NT2/D1 (cell line): ENCODE measurements at regions not wholly inside any gene's neighbourhood (a gene's known extent, or its start where the extent isn't known, plus 50 kb on each side); places are given as distances from the start of the nearest gene placed in this dataset.
"Not testable (repeated sequence)": the region's sequence is repeated elsewhere in the genome, so short reads cannot be mapped to it uniquely, and the experiment has no call there.

Source experiments
- DNase-seq: peaks from one replicate; pipeline ENCODE4 v3.0.0-alpha.2; 2011; ENCODE audit warnings: low read depth, low spot score
- H3K27me3 ChIP-seq: 2 replicates; pipeline ENCODE4 v1.6.0; 2011; ENCODE audit warnings: mild to moderate bottlenecking; ENCODE audit not compliant: insufficient read length, insufficient read depth
- H3K36me3 ChIP-seq: 2 replicates; pipeline ENCODE4 v1.6.1; 2011; ENCODE audit warnings: mild to moderate bottlenecking, low read length, mixed read lengths; ENCODE audit not compliant: insufficient read depth, insufficient read length
- H3K4me1 ChIP-seq: 2 replicates; pipeline ENCODE4 v1.5.1; 2011; ENCODE audit not compliant: insufficient read depth, insufficient read length
- H3K4me3 ChIP-seq: 2 replicates; pipeline ENCODE4 v1.5.1; 2011; ENCODE audit warnings: low read depth; ENCODE audit not compliant: insufficient read length
- H3K9ac ChIP-seq: 2 replicates; pipeline ENCODE4 v1.6.0; 2011; ENCODE audit warnings: low read depth; ENCODE audit not compliant: insufficient read length
- H3K9me3 ChIP-seq: 2 replicates; pipeline ENCODE4 v1.5.1; 2011; ENCODE audit warnings: mild to moderate bottlenecking, low read length; ENCODE audit not compliant: insufficient read depth
- SUZ12 ChIP-seq: IDR thresholded peaks from 2 replicates; pipeline ENCODE4 v1.6.1; 2011; ENCODE audit not compliant: insufficient read length, insufficient read depth; ENCODE audit errors: extremely low read depth
- YY1 ChIP-seq: IDR thresholded peaks from 2 replicates; pipeline ENCODE4 v1.6.1; 2011; ENCODE audit not compliant: insufficient read length, insufficient read depth
- ZNF274 ChIP-seq: IDR thresholded peaks from 2 replicates; pipeline ENCODE4 v1.6.1; 2011; ENCODE audit warnings: mild to moderate bottlenecking, low read depth, low read length

DNA sequence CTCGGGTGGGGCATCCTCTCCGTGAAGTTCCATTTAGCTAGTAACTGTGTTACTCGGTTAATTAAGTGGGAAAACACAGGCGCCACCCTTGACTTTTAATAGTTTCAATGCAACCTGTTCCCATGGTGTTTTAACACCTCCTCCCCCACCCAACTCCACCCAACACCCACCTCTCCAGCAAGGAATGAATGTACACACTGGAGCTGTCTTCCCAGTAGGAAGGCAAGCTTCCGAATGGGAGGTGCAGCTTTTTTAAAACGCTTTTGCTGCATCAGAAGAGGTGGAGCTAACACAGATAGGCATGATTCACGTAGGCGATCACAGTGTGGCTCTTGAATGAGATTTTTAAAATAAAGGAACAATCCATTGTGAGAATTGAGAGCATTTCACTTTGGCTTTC, 73.8 kb upstream of the AGAP1 start:
- TF ChIP-seq YY1 (no peak), SUZ12 (no peak), ZNF274 (no peak)
- peaks cover 6% of the 10 kb centered on the region; the same call in 1 of the 2 replicates for H3K9me3 ChIP-seq
- H3K9ac ChIP-seq, result no peak overlapping the region
- H3K4me3 ChIP-seq, result no peak overlapping the region
- no peaks in the 10 kb centered on the region for H3K27me3 ChIP-seq
- no peaks in the 10 kb centered on the region for H3K36me3 ChIP-seq
- no peak for DNase-seq
- no peaks in the 10 kb centered on the region for H3K4me1 ChIP-seq

DNA sequence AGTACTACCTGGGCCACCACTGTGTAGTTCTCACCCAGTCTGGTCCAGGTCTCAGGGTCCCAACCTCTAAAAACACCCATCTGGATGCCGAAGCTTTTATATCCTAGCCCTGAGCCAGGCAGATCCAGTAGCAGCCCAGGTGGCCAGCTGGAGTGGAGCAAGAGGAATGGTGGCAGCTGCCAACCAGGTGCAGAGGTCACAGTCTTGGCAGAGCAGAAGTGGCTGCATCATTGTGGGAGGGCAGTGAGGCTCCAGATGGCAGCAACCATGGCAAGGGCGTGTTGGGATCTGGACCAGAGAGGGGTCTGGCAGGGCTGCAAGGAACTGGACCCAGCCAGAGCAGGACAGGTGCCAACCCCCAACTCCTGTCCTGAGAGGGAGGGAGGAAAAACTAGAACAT, 72.2 kb upstream of the AGAP1 start:
- no peak for TF ChIP-seq YY1
- TF ChIP-seq SUZ12, result no peak
- TF ChIP-seq ZNF274, result no peak
- DNase-seq, result no peak
- no peak overlapping the region for H3K4me3 ChIP-seq
- no peaks in the 10 kb centered on the region for H3K4me1 ChIP-seq
- H3K36me3 ChIP-seq, result no peaks in the 10 kb centered on the region
- H3K9ac ChIP-seq, result no peak overlapping the region
- peaks cover 6% of the 10 kb centered on the region; the same call in 1 of the 2 replicates for H3K9me3 ChIP-seq
- H3K27me3 ChIP-seq, result no peaks in the 10 kb centered on the region

DNA sequence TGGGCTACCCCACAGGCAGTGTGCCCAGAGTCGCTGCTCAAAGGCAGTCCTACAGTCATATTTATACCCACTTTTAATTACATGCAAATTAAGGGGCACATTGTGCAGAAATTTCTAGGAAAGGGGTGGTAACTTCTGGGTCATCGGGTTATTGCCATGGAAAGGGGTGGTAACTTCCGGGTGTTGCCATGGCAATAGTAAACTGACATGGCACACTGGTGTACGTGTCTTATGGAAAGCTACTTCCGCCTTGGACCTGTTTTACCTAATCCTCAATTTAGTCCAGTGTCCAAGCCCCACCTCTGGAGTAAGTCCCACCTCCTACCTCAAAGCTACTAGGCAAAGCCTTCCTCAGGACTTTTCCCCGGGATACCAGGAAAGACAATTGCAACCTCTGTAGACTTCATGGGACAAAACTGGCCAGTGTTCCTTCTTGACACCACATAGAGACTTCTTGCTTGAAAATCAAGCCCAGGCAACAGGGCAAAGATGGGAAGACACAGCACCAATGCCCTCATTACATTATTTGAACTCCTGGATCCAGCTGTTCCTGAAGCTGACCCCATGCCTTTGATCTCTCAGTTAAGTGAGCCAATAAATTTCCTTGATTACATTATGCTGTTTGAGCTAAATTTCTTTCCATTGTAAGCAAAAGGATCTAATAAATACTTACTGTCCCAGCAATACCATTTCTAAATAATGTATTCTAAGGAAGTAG, 63.3 kb upstream of the AGAP1 start:
- TF ChIP-seq SUZ12 (no peak), YY1 (no peak), ZNF274 (no peak)
- Histone ChIP-seq H3K27me3 (no peaks in the 10 kb centered on the region), H3K4me3 (no peak overlapping the region), H3K36me3 (no peaks in the 10 kb centered on the region), H3K9ac (no peak overlapping the region), H3K9me3 (0 out of 2 replicates have a peak, but pooled peaks cover 5% of the 10 kb centered on the region), H3K4me1 (no peaks in the 10 kb centered on the region)
- no peak for DNase-seq

DNA sequence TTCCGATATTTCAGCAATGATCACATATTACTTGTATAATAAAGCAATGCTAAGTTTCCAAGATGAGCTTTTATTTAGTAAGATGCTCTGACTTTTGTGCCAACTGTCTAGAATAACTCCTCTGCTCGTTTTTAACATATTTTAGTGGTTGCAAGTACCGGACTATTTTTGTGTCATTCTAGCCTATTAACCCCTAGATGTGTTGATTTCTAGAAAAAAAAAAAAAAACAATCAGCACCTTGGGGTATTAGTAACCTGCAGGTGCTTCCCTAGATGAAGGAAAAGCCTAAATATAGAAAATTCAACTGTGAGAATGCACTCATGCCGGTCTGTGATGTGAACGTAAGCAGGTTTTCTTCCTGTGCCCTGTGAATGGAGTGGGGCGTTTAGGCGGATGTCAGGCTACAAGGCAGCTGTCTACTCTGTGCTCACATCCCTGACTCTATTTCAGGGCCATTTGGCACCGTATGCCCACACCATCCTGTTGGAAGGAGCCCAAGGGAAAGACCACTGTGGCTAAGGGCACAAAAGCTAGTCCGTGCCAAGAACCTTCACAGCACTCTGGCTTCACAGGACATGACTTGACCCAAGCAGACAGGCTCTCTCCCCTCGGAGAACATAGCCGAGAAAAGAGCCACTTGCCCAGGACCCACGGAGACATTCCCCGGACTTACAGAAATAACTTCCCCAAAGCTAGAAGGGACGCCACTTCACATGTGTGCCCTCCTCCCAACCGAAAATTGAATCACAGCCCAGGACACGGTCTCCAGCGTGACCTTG, 60.9 kb upstream of the AGAP1 start:
- DNase-seq, result no peak
- no peak overlapping the region for H3K4me3 ChIP-seq
- H3K9me3 ChIP-seq, result 0 out of 2 replicates have a peak, but pooled peaks cover 5% of the 10 kb centered on the region
- no peaks in the 10 kb centered on the region for H3K36me3 ChIP-seq
- no peaks in the 10 kb centered on the region for H3K4me1 ChIP-seq
- H3K27me3 ChIP-seq, result no peaks in the 10 kb centered on the region
- TF ChIP-seq SUZ12 (no peak), ZNF274 (no peak), YY1 (no peak)
- H3K9ac ChIP-seq, result no peak overlapping the region

DNA sequence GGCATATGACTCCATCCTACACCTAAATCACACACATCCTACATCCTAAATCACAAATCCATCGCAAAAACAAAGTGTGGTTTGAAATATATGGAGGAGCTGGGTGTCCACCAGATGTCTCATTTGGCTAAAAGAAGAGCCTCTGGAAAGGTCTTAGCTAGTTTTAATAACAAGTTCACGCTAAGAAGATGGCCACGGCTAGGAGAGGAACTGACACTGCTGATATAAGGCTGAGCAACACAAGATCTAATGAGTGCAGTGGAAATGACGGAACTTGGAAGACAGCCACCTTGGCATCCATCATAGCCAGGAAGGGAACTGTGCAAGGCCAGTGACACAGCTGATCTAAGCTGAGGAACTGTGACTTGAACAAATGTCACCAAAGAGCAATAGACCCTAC, 60.0 kb upstream of the AGAP1 start:
- Histone ChIP-seq H3K9me3 (0 out of 2 replicates have a peak, but pooled peaks cover 5% of the 10 kb centered on the region), H3K27me3 (no peaks in the 10 kb centered on the region), H3K36me3 (no peaks in the 10 kb centered on the region), H3K4me3 (no peak overlapping the region), H3K9ac (no peak overlapping the region), H3K4me1 (no peaks in the 10 kb centered on the region)
- TF ChIP-seq ZNF274 (no peak), SUZ12 (no peak), YY1 (no peak)
- no peak for DNase-seq

DNA sequence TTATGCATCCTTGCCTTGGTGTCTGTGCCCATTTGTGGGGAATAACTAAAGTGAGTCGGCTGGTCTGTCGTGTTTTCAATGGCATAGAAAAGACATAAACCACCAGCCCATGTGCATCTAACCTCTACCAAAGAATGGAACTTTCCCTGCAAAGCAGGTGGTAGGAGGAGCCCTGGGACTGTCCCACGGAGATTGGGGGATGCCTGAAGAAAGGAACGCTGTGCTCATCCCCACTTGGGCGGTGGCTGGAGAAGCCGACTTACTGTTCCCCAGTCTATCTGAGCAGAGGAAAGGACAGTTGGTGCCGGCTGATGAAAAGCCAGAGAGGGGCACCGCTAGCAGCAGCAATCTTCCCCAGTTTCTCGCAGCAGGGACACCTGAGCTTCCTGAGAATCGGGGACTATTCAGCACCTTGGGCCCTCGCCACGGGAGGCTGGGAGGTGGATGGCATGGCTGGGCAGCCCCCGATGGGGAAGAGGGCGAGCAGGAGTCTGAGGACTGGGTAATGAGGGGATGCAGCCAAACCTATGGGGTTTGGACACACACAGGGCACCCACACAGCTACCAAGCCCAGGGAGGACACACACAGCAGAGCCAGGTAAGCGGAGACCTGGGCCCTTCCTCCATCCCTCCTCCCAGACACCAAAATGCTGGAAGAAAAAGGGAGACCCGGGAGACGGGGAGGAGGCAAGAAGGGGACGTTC, 53.7 kb upstream of the AGAP1 start:
- peaks cover 12% of the 10 kb centered on the region for H3K9me3 ChIP-seq
- no peak for TF ChIP-seq SUZ12
- no peak for TF ChIP-seq ZNF274
- no peak for TF ChIP-seq YY1
- no peak overlapping the region for H3K4me3 ChIP-seq
- H3K27me3 ChIP-seq, result no peaks in the 10 kb centered on the region
- no peaks in the 10 kb centered on the region for H3K36me3 ChIP-seq
- H3K4me1 ChIP-seq, result no peaks in the 10 kb centered on the region
- H3K9ac ChIP-seq, result no peak overlapping the region
- DNase-seq, result no peak

DNA sequence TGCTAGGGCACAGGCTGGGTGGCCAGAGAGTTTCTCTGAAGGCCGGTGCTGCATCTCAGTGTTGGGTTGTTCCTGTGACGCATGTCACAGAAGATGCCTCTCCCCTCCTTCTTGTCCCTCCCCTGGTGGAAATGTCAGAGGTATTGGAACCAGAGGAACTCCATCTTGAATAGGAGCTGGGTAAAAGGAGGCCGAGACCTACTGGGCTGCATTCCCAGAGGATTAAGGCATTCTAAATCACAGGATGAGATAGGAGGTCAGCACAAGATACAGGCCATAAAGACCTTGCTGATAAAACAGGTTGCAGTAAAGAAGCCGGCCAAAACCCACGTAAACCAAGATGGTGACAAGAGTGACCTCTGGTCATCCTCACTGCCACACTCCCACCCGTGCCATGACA, 50.3 kb upstream of the AGAP1 start:
- DNase-seq, result not testable (repeated sequence)

More for the DNA sequence above, 50.3 kb upstream of the AGAP1 start:
- H3K36me3 ChIP-seq, H3K4me1 ChIP-seq, H3K27me3 ChIP-seq, H3K4me3 ChIP-seq, H3K9ac ChIP-seq: not testable (repeated sequence)
- peaks cover 12% of the 10 kb centered on the region for H3K9me3 ChIP-seq
